ENCODE measurements at regions not wholly inside any gene's neighbourhood (a gene's known extent, or its start where the extent isn't known, plus 50 kb on each side); places are given as distances from the start of the nearest gene placed in this dataset.

DNA sequence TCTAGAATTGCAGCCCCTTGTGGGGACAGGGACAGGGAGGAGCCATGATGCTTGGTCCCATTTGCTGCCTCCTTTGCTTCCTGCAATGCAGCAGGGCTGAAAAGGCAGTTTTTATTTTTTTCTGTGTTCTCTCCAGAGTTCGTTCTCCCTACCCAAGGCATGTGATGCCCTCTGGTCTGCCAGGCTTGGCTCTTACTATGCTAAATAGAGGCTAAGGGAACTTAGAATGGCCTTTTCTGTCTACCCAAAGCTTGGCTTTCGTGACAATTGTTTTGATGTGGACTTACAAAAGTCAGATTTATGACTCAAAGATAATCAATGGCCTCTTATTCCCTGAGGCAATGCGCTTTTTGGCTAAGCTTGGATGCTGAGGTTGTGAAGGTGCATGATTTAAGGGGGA, 293.3 kb upstream of the TBL1XR1 start:
- no peaks in the 10 kb centered on the region for H3K9me3 ChIP-seq
- TF ChIP-seq POLR2A (IDR thresholded peaks at IDR 0.05; ENCODE audit: low read depth): no peak
- TF ChIP-seq POLR2AphosphoS5 (IDR thresholded peaks at IDR 0.05): no peak
- TF ChIP-seq, protein P1, sequence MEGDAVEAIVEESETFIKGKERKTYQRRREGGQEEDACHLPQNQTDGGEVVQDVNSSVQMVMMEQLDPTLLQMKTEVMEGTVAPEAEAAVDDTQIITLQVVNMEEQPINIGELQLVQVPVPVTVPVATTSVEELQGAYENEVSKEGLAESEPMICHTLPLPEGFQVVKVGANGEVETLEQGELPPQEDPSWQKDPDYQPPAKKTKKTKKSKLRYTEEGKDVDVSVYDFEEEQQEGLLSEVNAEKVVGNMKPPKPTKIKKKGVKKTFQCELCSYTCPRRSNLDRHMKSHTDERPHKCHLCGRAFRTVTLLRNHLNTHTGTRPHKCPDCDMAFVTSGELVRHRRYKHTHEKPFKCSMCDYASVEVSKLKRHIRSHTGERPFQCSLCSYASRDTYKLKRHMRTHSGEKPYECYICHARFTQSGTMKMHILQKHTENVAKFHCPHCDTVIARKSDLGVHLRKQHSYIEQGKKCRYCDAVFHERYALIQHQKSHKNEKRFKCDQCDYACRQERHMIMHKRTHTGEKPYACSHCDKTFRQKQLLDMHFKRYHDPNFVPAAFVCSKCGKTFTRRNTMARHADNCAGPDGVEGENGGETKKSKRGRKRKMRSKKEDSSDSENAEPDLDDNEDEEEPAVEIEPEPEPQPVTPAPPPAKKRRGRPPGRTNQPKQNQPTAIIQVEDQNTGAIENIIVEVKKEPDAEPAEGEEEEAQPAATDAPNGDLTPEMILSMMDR (IDR thresholded peaks at IDR 0.05): no peak
- no peak for TF ChIP-seq EP300 (IDR thresholded peaks at IDR 0.05)
- no peaks in the 10 kb centered on the region for H3K27me3 ChIP-seq
- no peak for DNase-seq (ENCODE audit: extremely low spot score)
- peaks cover 15 to 34% (median 21%) of the 10 kb centered on the region in 4 donors for H3K4me1 ChIP-seq
- peak overlapping the region in 1 of 4 donors; percentile 8 for H3K27ac ChIP-seq (replicated peaks in 1 of 4)
- WGBS: 64% methylated on average over 3 of the region's 3 CpGs
- H3K4me3 ChIP-seq: no peak overlapping the region
- peaks cover 0 to 4% (median 0%) of the 10 kb centered on the region in 4 donors for H3K36me3 ChIP-seq
- intact Hi-C loops (cut with DNase I): no loop called here

DNA sequence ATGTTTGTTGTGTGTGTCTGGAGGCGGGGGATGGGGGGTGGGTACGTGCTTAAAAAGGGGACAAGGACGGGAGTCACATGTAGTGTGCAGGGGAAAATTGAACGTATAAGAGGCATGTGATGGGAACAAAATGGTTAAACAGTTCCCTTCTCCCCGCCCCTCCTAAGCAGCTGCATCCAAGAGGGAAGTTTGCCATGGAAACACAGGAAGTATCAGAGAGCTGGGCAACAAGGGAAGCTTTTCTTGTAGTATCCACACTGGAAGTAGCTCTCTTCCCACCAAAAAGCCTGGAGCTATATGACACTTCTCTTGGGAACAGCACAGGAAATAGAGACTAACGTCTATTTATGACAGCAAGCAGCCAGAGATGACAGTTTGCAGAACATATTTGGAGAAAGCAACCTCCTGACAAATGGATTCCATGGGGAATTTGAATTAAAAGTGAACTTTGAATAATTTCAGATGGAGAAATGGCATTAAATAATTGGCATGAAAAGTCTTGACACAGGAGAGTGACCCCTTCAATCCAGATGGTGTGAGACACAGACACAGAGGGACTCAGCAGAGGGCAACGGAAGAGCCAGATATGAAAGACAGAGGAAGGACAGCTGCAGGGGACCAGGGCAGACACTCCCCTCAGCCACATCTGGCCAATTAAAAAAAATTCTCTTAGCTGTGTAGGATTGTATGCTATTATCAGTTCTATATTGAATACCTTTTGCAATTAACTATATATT, 294.2 kb upstream of the TBL1XR1 start:
- Histone ChIP-seq H3K27me3 (no peaks in the 10 kb centered on the region), H3K36me3 (peaks cover 0 to 4% (median 0%) of the 10 kb centered on the region in 4 donors), H3K27ac (replicated peaks in 1 of 4) (peak overlapping the region in 2 of 4 donors; percentile 5 to 8), H3K9me3 (no peaks in the 10 kb centered on the region), H3K4me3 (no peak overlapping the region), H3K4me1 (peaks cover 15 to 35% (median 21%) of the 10 kb centered on the region in 4 donors)
- TF ChIP-seq EP300 (IDR thresholded peaks at IDR 0.05) (no peak), POLR2AphosphoS5 (IDR thresholded peaks at IDR 0.05) (no peak), POLR2A (IDR thresholded peaks at IDR 0.05; ENCODE audit: low read depth) (no peak)
- TF ChIP-seq, protein P1 (IDR thresholded peaks at IDR 0.05): no peak
- intact Hi-C loops (cut with DNase I): no loop called here
- WGBS: 26% methylated on average over 7 of the region's 7 CpGs
- DNase-seq (ENCODE audit: extremely low spot score): no peak

DNA sequence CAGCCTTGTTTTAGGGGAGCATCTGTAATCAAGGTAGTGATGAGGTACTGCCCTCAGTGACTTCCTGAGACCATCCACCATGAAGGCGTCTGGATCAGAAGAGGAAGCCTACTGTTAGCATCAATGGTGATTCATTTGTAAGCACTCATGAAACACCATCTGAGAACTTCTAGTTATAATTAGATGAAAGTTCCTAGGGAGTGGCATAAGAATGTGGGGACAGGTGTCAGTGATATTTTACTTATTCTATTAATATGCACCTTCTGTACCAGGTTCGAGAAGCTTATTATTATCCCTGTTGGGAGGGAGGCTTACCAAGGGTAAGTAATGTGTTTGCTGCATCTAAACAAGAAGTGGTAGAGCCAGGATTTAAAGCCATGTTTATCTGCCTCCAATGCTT, 295.8 kb upstream of the TBL1XR1 start:
- WGBS: 90% methylated on average over 2 of the region's 2 CpGs
- H3K36me3 ChIP-seq: peaks cover 0 to 4% (median 0%) of the 10 kb centered on the region in 4 donors
- H3K27me3 ChIP-seq: no peaks in the 10 kb centered on the region
- H3K4me3 ChIP-seq: no peak overlapping the region
- peaks cover 15 to 30% (median 24%) of the 10 kb centered on the region in 4 donors for H3K4me1 ChIP-seq
- no peak overlapping the region for H3K27ac ChIP-seq (replicated peaks in 1 of 4)
- no peak for DNase-seq (ENCODE audit: extremely low spot score)
- TF ChIP-seq EP300 (IDR thresholded peaks at IDR 0.05) (no peak), POLR2A (IDR thresholded peaks at IDR 0.05; ENCODE audit: low read depth) (no peak), POLR2AphosphoS5 (IDR thresholded peaks at IDR 0.05) (no peak)
- TF ChIP-seq, protein P1 (IDR thresholded peaks at IDR 0.05): no peak
- intact Hi-C loops (cut with DNase I): no loop called here
- no peaks in the 10 kb centered on the region for H3K9me3 ChIP-seq

DNA sequence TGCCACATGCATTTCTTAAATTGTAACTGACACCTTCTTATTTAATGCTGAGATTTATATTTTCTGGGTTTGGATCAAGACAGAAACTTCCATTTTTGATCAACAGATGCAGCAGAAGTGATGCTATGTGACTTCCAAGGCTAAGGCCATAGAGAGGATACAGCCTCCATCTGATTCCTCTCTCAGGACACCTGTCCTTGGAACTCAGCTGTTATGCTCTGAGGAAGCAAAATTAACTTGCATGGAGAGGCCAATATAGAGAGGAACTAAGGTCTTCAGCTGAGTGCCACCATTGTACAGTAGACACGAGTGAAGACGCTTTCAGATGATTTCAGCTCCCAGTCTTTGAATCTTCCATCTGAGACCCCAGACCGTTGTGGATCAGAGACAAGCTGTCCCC, 296.9 kb upstream of the TBL1XR1 start:
- intact Hi-C loops (cut with DNase I): no loop called here
- TF ChIP-seq POLR2AphosphoS5 (IDR thresholded peaks at IDR 0.05) (no peak), POLR2A (IDR thresholded peaks at IDR 0.05; ENCODE audit: low read depth) (no peak), EP300 (IDR thresholded peaks at IDR 0.05) (no peak)
- TF ChIP-seq, protein P1 (IDR thresholded peaks at IDR 0.05): no peak
- H3K4me1 ChIP-seq: peaks cover 15 to 32% (median 28%) of the 10 kb centered on the region in 4 donors
- DNase-seq (ENCODE audit: extremely low spot score): no peak
- H3K36me3 ChIP-seq: peaks cover 0 to 4% (median 0%) of the 10 kb centered on the region in 4 donors
- H3K4me3 ChIP-seq: no peak overlapping the region
- no peak overlapping the region for H3K27ac ChIP-seq (replicated peaks in 1 of 4)
- no peaks in the 10 kb centered on the region for H3K27me3 ChIP-seq
- H3K9me3 ChIP-seq: no peaks in the 10 kb centered on the region
- WGBS: 98% methylated on average over 3 of the region's 3 CpGs
